Memory B cell (primary cell): ENCODE measurements at regions not wholly inside any gene's neighbourhood (a gene's known extent, or its start where the extent isn't known, plus 50 kb on each side); places are given as distances from the start of the nearest gene placed in this dataset.

ENCODE experiments used
- ATAC-seq: fragments of 150-1000 bp; cut with Tn5 transposase; 2 replicates; pipeline ENCODE4 v1.10.0; 2021; ENCODE audit warnings: low read depth, mild to moderate bottlenecking, moderate library complexity
- DNase-seq, 2 donors: peaks; one replicate each; pipeline ENCODE4 v3.0.0; 2022; ENCODE audit warnings: low spot score in 2 of 2
- H3K27ac Mint-ChIP-seq: one replicate; pipeline ENCODE4 v1.8.0; 2022; ENCODE audit warnings: mild to moderate bottlenecking, moderate library complexity, mixed read lengths
- H3K27me3 Mint-ChIP-seq: one replicate; pipeline ENCODE4 v1.8.0; 2022; ENCODE audit warnings: mixed read lengths
- H3K36me3 Mint-ChIP-seq: one replicate; pipeline ENCODE4 v1.8.0; 2022; ENCODE audit warnings: mild to moderate bottlenecking, mixed read lengths
- H3K4me1 Mint-ChIP-seq: one replicate; pipeline ENCODE4 v1.8.0; 2022; ENCODE audit warnings: mixed read lengths
- H3K4me3 Mint-ChIP-seq: one replicate; pipeline ENCODE4 v1.8.0; 2022; ENCODE audit warnings: mild to moderate bottlenecking, moderate library complexity, mixed read lengths
- H3K9me3 Mint-ChIP-seq: one replicate; pipeline ENCODE4 v1.8.0; 2022; ENCODE audit warnings: mixed read lengths

DNA sequence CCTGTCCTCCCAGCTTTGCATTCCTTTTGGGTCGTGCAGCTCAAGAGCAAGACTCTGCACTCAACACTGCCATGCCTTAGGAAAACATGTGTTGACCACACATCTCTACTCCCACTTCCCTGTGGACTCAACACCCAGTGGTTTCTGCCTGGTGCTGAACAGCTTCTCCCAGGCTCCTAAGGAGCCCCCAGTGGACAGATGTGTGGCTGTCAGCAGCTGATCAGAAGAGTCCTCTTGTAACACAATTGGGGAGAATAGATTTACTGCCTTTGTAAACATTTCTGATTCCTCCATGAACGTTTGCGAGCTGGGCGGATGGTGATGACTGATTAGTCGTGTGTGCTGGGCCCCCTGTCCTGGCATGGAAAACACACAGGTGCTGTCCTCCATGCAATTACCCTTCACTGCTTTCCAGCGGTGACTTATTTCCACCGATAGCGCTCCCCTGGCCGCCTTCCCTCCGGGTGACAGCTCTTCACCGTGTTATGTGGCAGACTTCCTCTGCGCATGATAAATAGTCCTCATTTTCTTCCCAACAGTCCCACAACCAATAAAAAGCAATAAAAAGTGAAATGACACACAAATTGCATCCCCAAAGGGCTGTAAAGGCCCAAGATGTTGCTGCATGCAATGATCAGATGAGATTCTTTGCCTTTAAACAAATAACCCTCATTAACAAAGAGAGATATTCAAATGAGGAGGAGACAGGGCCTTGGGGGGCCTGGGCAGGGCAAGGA is 249.4 kb upstream of the AJAP1 start:
- ATAC-seq, result no peak
- Mint-ChIP-seq H3K9me3 (no peaks in the 10 kb centered on the region), H3K27me3 (peaks cover 2% of the 10 kb centered on the region), H3K4me1 (no peaks in the 10 kb centered on the region), H3K4me3 (no peak overlapping the region), H3K27ac (no peak overlapping the region), H3K36me3 (no peaks in the 10 kb centered on the region)
- DNase-seq, result no peak

DNA sequence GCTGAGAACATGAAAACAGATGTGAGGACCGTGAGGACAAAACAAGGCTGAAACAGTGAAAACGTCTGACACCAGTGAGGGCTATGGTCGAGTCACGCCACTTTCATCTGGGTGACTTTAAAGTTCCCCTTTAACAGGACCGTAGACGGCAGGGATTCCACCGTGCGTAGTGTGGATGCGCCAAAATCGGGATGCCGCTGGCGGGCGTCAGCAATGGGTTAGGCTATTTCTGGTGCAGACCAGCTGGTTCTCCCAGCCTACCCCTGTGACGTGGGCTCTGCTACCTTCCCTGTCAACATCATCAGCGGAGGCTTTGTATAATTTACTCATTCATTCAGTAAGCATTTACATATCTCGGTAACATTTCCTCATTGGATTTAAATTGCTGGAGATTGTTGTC is 246.6 kb upstream of the AJAP1 start:
- H3K4me1 Mint-ChIP-seq, result no peaks in the 10 kb centered on the region
- no peak for ATAC-seq
- H3K4me3 Mint-ChIP-seq, result no peak overlapping the region
- no peaks in the 10 kb centered on the region for H3K36me3 Mint-ChIP-seq
- H3K9me3 Mint-ChIP-seq, result no peaks in the 10 kb centered on the region
- no peaks in the 10 kb centered on the region for H3K27me3 Mint-ChIP-seq
- DNase-seq, result no peak
- no peak overlapping the region for H3K27ac Mint-ChIP-seq

DNA sequence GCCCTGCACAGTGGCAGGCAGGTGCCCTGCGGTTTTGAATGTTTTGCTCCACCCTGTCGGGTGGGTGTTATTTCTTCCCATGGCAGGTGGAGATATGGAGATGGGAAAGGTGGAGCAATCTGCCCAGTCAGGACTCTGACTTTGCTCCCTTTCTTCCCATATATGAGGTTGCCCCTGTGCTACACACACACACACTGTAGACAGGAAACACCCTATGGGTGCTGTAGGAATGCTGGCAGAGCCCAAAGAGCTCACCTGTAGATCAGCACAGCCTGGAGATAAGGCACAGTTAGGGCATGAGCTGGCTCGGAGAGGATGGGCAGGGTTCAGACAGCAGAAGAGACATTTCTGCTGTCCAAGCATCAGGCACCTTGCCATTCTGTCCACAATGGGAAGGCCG is 246.0 kb upstream of the AJAP1 start:
- Mint-ChIP-seq H3K4me1 (no peaks in the 10 kb centered on the region), H3K4me3 (no peak overlapping the region), H3K27ac (no peak overlapping the region), H3K36me3 (no peaks in the 10 kb centered on the region), H3K27me3 (no peaks in the 10 kb centered on the region), H3K9me3 (no peaks in the 10 kb centered on the region)
- ATAC-seq (no peak), DNase-seq (no peak)

DNA sequence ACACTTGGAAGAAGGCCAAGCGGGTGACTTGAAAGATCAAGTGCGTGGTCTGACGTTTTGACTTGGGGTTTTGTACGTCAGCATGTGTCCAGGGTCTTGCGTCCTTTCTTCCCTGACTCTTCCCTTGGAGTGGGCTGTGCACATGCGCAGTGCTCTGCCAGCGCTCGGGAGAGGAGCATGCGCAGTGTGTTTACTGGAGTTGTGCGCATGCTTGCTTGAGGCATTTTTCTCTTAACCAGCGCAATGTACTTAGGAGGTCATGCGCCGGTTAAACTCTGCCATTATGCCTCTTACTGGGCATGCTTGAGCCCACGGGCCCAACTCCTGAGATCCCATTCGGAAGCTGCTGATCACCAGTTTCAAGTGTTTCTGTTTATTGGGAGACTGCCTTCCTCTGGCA is 242.5 kb upstream of the AJAP1 start:
- Mint-ChIP-seq H3K9me3 (peaks cover 6% of the 10 kb centered on the region), H3K27me3 (no peaks in the 10 kb centered on the region), H3K27ac (no peak overlapping the region), H3K4me1 (no peaks in the 10 kb centered on the region), H3K4me3 (no peak overlapping the region), H3K36me3 (no peaks in the 10 kb centered on the region)
- ATAC-seq (no peak), DNase-seq (no peak)

DNA sequence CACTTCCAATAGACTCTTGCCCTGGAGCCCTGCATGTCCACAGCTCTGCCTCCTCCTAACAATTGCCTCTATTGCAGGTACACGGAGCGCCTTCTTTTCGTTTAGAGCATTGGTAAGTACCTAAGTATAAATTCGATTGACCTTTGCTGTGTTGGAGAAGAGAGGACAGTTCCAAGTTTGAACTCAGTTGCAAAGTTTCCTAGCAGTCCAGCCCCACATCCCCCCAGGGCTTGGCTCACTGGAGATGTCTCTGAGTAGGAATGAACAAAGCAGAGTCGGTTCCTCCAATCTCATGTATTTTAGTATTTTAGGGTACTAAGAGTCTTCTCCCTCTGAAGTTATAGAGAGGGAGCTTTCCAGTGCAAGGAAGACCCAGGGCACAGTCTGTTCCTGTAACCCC is 238.9 kb upstream of the AJAP1 start:
- Mint-ChIP-seq H3K9me3 (peaks cover 12% of the 10 kb centered on the region), H3K36me3 (peaks cover 2% of the 10 kb centered on the region), H3K27me3 (peaks cover 3% of the 10 kb centered on the region), H3K4me1 (no peaks in the 10 kb centered on the region), H3K27ac (no peak overlapping the region), H3K4me3 (no peak overlapping the region)
- DNase-seq (no peak), ATAC-seq (no peak)

DNA sequence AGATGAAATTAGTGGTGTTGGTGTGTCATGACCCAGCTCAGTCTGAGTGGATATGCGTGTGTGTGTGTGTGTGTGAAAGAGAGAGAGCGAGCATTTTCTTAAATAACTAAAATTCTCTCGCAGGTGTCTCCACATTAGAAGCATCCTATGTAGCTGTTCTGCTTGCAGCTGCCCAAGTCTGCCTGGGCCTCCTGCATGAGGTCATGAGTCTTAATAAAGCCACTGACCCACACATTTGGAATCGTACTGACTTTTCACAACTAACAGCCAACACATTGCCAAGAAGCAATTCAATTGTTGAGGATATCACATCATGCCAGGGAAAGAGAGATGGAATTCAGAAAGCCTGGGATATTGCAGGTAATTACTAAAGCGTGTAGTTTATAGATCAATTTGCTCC is 238.2 kb upstream of the AJAP1 start:
- Mint-ChIP-seq H3K4me3 (no peak overlapping the region), H3K4me1 (no peaks in the 10 kb centered on the region), H3K27ac (no peak overlapping the region), H3K9me3 (peaks cover 13% of the 10 kb centered on the region), H3K36me3 (peaks cover 2% of the 10 kb centered on the region), H3K27me3 (peaks cover 3% of the 10 kb centered on the region)
- DNase-seq (no peak), ATAC-seq (no peak)

DNA sequence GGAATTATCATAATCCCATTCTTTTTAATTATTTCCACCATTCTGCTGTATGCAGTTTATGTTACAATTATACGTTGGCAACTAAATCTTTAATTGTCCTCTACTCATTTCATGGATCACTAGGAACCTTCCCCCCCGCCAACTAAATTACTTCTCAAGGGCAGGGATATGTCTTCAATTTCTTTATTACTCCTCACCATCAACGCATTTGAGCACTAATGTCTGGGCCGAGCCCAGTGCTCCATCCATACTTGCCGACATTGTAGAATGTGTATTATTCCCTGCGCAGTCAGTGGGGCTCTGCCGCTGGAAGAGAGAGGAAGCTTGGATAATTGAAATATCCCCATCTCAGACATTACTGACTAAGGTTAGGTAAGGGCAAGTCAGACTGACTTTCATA is 236.4 kb upstream of the AJAP1 start:
- H3K9me3 Mint-ChIP-seq, result peaks cover 13% of the 10 kb centered on the region

DNA sequence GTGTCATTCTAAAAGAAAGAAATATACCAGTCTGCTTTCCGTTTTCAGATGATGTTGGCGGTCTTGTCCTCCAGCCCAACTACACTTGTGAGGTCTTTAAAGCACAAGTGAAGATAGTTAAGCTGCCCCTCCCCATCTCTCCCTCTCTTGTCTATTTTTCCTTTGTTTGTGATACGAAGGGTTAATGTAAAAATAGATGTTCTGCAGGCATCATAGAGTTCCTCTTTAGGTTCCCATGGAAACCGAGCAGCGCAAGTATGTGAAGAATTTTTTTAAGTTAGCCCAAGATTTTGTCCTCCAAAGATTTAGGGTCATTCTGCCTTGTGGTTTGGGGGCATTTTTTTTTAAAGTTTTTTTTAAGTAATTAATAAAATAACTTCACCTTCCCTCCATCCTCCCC is 232.4 kb upstream of the AJAP1 start:
- Mint-ChIP-seq H3K4me1 (no peaks in the 10 kb centered on the region), H3K9me3 (peaks cover 11% of the 10 kb centered on the region), H3K36me3 (peaks cover 2% of the 10 kb centered on the region), H3K27ac (no peak overlapping the region), H3K27me3 (peaks cover 8% of the 10 kb centered on the region), H3K4me3 (no peak overlapping the region)
- ATAC-seq (no peak), DNase-seq (no peak)

More for the DNA sequence above, 236.4 kb upstream of the AJAP1 start:
- no peak for DNase-seq
- H3K4me3 Mint-ChIP-seq, result no peak overlapping the region
- H3K4me1 Mint-ChIP-seq, result no peaks in the 10 kb centered on the region
- no peak overlapping the region for H3K27ac Mint-ChIP-seq
- H3K27me3 Mint-ChIP-seq, result peaks cover 5% of the 10 kb centered on the region
- peaks cover 2% of the 10 kb centered on the region for H3K36me3 Mint-ChIP-seq
- ATAC-seq, result no peak

DNA sequence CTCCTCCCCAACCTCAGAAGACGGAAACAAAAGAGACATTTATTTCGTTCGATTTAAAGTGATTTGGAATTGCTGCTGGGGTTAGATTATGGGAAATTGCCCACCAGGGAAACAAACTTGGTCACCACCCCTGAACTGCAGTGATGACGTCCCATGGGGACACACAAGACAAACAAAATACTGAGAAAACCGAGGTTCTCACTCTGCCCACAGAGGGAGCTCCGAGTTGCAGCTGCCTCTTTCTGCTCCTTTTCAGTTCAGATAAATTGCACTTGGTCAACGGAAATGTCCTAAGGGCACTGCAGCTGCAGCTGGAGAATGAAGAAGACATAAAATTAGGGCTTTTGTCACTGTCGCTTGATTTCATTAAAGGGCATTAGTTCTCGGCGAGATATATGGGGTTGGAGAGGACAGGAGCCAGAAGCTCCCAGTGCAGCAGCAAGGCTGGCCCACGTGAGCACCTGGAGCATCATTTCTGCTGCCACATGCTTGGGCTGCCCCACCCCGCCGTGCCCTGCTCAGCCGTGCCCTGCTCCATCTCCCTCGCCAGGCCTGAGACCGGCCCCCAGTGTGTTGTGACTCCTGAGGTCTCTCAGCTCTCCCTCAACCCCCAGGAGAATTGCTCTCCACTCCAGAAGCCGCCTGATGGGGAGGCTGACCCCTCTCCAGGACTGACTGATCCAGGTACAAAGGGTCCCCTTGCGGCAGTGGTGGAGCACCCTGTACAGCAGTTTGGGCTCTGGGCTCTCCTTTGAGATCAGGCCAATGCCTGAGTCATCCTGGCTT is 231.7 kb upstream of the AJAP1 start:
- Mint-ChIP-seq H3K27me3 (peaks cover 7% of the 10 kb centered on the region), H3K27ac (no peak overlapping the region), H3K4me3 (no peak overlapping the region), H3K4me1 (no peaks in the 10 kb centered on the region), H3K9me3 (peaks cover 12% of the 10 kb centered on the region), H3K36me3 (peaks cover 2% of the 10 kb centered on the region)
- ATAC-seq (no peak), DNase-seq (no peak)

DNA sequence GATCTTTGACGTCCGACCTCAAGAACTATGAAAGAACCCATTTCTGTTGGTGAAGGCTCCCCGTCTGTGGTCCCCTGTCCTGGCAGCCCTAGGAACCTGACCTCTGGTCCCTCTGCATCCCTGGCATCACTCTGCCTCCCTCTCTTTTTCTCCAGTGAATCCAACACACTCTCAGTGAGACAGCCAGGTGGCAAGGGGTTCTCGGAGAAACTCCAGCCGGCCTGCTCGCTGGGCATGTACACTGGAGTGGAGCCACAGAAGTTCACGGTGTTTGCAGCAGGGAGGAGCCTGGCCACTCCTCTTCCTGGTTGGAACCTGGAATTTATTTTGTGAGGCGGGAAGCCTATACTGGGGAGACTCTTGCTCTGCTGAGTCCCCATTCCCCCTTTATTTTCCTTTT is 230.2 kb upstream of the AJAP1 start:
- Mint-ChIP-seq H3K36me3 (peaks cover 2% of the 10 kb centered on the region), H3K27me3 (peaks cover 5% of the 10 kb centered on the region)
- no peak for ATAC-seq

DNA sequence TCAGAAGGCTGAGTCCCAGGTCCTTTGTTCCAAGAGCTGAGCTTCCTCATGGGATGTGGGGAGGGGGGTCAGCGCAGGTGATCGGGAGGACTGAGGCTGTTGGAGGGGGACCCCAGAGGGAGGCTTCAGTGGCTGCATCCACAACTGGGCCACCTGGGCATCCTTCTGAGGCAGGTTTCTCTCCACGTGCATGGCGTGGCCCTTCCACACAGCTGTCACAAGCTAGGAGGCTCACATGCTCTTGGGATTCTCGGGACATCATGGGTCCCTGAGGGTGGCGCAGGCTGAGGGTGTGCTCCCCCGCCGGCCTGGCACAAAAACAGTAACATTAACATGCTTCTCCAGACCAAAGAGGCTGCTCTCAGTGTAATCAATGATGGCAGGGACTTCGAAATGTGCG is 229.6 kb upstream of the AJAP1 start:
- DNase-seq, result no peak
- no peaks in the 10 kb centered on the region for H3K4me1 Mint-ChIP-seq
- H3K27ac Mint-ChIP-seq, result no peak overlapping the region
- no peaks in the 10 kb centered on the region for H3K36me3 Mint-ChIP-seq
- peaks cover 9% of the 10 kb centered on the region for H3K9me3 Mint-ChIP-seq
- H3K4me3 Mint-ChIP-seq, result no peak overlapping the region
- ATAC-seq, result no peak
- H3K27me3 Mint-ChIP-seq, result peaks cover 5% of the 10 kb centered on the region

More for the DNA sequence above, 230.2 kb upstream of the AJAP1 start:
- DNase-seq, result no peak
- Mint-ChIP-seq H3K9me3 (peaks cover 12% of the 10 kb centered on the region), H3K27ac (no peak overlapping the region), H3K4me3 (no peak overlapping the region), H3K4me1 (no peaks in the 10 kb centered on the region)

DNA sequence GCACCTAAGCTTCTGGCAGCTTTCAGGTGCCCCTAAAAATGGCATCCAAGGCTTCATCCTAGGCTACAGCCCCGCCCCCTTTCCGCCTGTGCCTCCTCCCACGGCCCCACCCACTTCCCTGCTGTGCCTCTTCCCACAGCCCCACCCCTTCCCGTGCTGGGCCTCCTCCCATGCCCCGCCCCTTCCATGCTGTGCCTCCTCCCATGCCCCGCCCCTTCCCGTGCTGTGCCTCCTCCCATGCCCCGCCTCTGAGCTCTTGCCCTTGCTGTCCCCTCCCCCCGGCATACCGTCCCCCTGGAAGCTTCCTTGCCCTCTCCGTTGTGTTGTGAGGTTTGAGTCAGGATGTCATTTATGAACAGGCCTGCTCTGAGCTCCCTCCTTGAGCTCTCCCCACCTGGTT is 228.5 kb upstream of the AJAP1 start:
- peaks cover 5% of the 10 kb centered on the region for H3K27me3 Mint-ChIP-seq
- peaks cover 5% of the 10 kb centered on the region for H3K9me3 Mint-ChIP-seq
- no peak overlapping the region for H3K27ac Mint-ChIP-seq
- DNase-seq, result no peak
- H3K4me1 Mint-ChIP-seq, result no peaks in the 10 kb centered on the region
- H3K4me3 Mint-ChIP-seq, result no peak overlapping the region
- no peak for ATAC-seq
- H3K36me3 Mint-ChIP-seq, result no peaks in the 10 kb centered on the region

DNA sequence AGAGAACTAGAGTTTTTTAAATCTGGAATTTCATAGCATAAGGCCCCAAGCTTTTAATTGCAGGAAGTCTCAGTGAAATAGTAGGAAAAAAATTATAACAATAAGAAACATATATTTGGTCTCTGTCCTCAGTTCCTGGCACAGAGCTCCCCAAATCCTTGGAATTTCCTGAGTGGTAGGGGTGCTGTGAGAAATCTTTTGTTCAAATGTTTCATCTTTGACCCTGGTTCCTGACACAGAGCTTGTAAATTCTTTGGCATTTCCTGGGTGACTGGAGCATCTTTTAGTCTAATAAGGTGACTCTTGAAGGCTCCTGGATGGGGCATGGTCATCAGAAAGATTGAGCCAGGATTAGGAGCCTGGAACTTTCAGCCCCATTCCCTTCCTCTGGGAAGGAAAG is 225.7 kb upstream of the AJAP1 start:
- ATAC-seq, result no peak
- no peak overlapping the region for H3K4me3 Mint-ChIP-seq
- H3K27me3 Mint-ChIP-seq, result peaks cover 2% of the 10 kb centered on the region
- peaks cover 5% of the 10 kb centered on the region for H3K9me3 Mint-ChIP-seq
- H3K36me3 Mint-ChIP-seq, result no peaks in the 10 kb centered on the region
- DNase-seq, result no peak
- H3K4me1 Mint-ChIP-seq, result no peaks in the 10 kb centered on the region
- no peak overlapping the region for H3K27ac Mint-ChIP-seq

DNA sequence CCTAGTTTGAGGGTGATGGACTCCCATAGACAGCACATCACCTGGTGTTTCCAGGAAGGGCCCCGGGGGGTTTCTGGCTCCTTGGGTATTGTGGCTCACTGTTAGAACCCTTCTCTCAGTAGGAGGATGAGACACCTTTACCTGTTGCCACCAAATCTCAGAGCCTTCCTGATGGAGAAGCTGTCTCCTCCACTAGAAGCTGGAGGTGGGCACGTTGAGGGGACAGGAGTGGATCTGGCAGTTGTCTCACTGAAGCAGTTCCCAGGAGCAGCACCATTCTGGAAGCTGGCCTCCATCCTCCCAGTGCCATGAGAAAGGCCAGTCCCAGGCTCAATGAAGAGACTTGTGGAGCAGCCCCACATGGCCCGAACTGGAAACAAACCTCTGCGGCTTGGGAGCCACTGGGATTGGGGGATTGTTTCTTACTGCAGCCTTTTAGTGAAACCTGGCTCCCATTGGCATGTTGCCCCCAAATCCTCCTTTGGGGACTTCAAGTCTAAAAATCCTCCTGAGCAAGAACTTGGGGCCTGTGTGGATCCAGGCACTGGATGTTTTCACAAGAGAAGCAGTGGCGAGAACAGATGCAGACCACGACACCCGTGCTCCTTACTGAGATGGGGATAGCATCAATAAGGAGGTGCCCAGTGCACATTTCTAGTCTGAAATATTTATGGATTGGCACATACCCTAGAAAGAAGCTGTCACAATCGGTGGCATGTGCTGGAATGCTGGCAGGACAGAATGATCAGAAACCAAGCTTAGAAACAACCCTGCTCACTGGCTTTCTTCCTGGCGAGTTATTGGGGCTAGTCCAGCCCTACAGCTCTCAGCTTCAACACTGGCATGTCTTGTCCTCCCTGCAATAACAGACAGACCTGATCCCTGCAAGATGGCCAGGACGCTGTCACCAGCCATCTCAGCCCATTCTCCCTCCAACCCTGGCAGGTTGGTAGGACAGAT is 223.7 kb upstream of the AJAP1 start:
- no peak for DNase-seq

More for the DNA sequence above, 223.7 kb upstream of the AJAP1 start:
- H3K4me1 Mint-ChIP-seq, result no peaks in the 10 kb centered on the region
- no peak for ATAC-seq
- no peaks in the 10 kb centered on the region for H3K36me3 Mint-ChIP-seq
- H3K27ac Mint-ChIP-seq, result no peak overlapping the region
- peaks cover 5% of the 10 kb centered on the region for H3K9me3 Mint-ChIP-seq
- peaks cover 3% of the 10 kb centered on the region for H3K27me3 Mint-ChIP-seq
- H3K4me3 Mint-ChIP-seq, result no peak overlapping the region
